Astrocyte (in vitro differentiated cells and primary cell): ENCODE measurements at regions not wholly inside any gene's neighbourhood (a gene's known extent, or its start where the extent isn't known, plus 50 kb on each side); places are given as distances from the start of the nearest gene placed in this dataset.

ENCODE experiments used
- DNase-seq: peaks from one replicate; pipeline ENCODE4 v3.0.0-alpha.2; 2010; ENCODE audit warnings: low read depth
- FAIRE-seq: peaks from 2 replicates; lab custom pipeline; 2011; peaks lifted over from hg19 to GRCh38; lab: Jason Lieb, UNC
- H2AFZ ChIP-seq: 2 replicates; pipeline ENCODE4 v1.6.0; 2012; ENCODE audit warnings: low read depth, low read length, inconsistent platforms
- H3K27ac ChIP-seq: 2 replicates; pipeline ENCODE4 v1.5.1; 2011; ENCODE audit warnings: low read depth, low read length, inconsistent platforms
- H3K27me3 ChIP-seq: 2 replicates; pipeline ENCODE4 v1.6.0; 2011; ENCODE audit warnings: low read length, inconsistent platforms; ENCODE audit not compliant: insufficient read depth
- H3K36me3 ChIP-seq: 2 replicates; pipeline ENCODE4 v1.5.1; 2011; ENCODE audit warnings: low read length, inconsistent platforms; ENCODE audit not compliant: insufficient read depth
- H3K4me1 ChIP-seq: 2 replicates; pipeline ENCODE4 v1.5.1; 2011; ENCODE audit warnings: low read length, inconsistent platforms; ENCODE audit not compliant: insufficient read depth
- H3K4me2 ChIP-seq: 2 replicates; pipeline ENCODE4 v1.6.0; 2012; ENCODE audit warnings: low read length, inconsistent platforms
- H3K4me3 ChIP-seq: 2 replicates; pipeline ENCODE4 v1.5.1; 2011; ENCODE audit warnings: low read depth, mild to moderate bottlenecking, low read length, inconsistent platforms; ENCODE audit not compliant: insufficient read depth
- H3K79me2 ChIP-seq: 2 replicates; pipeline ENCODE4 v1.6.0; 2012; ENCODE audit warnings: mild to moderate bottlenecking, low read length, inconsistent platforms; ENCODE audit not compliant: insufficient read depth
- H3K9ac ChIP-seq: 2 replicates; pipeline ENCODE4 v1.6.0; 2012; ENCODE audit warnings: mild to moderate bottlenecking, low read length, inconsistent platforms
- H3K9me3 ChIP-seq: 2 replicates; pipeline ENCODE4 v1.5.1; 2012; ENCODE audit warnings: low read depth, mild to moderate bottlenecking, low read length, inconsistent platforms; ENCODE audit not compliant: insufficient read depth
- H4K20me1 ChIP-seq: 2 replicates; pipeline ENCODE4 v1.6.0; 2012; ENCODE audit warnings: low read length, inconsistent platforms; ENCODE audit not compliant: insufficient read depth
- H3K27ac Mint-ChIP-seq: one replicate; pipeline ENCODE4 v1.8.0; 2021; ENCODE audit warnings: mild to moderate bottlenecking, mixed read lengths; ENCODE audit not compliant: unreplicated experiment
- H3K27me3 Mint-ChIP-seq: one replicate; pipeline ENCODE4 v1.8.0; 2021; ENCODE audit warnings: low read depth, mixed read lengths; ENCODE audit not compliant: unreplicated experiment
- H3K36me3 Mint-ChIP-seq: one replicate; pipeline ENCODE4 v1.8.0; 2021; ENCODE audit warnings: low read depth, mixed read lengths; ENCODE audit not compliant: unreplicated experiment
- H3K4me1 Mint-ChIP-seq: one replicate; pipeline ENCODE4 v1.8.0; 2021; ENCODE audit warnings: low read depth, mixed read lengths; ENCODE audit not compliant: unreplicated experiment
- H3K4me3 Mint-ChIP-seq: one replicate; pipeline ENCODE4 v1.8.0; 2021; ENCODE audit warnings: mild to moderate bottlenecking, moderate library complexity, mixed read lengths; ENCODE audit not compliant: unreplicated experiment
- H3K9me3 Mint-ChIP-seq: one replicate; pipeline ENCODE4 v1.8.0; 2021; ENCODE audit warnings: mild to moderate bottlenecking, mixed read lengths; ENCODE audit not compliant: unreplicated experiment
- EZH2 ChIP-seq: IDR thresholded peaks from 2 replicates; pipeline ENCODE4 v1.6.1; 2012; ENCODE audit warnings: mild to moderate bottlenecking, low read length, inconsistent platforms; ENCODE audit not compliant: insufficient read depth
- TF ChIP-seq, protein P1 (sequence below): IDR thresholded peaks from 2 replicates; pipeline ENCODE4 v1.5.1; 2011; ENCODE audit warnings: low read depth, mild to moderate bottlenecking, inconsistent platforms, low read length, moderate library complexity; ENCODE audit not compliant: insufficient read depth

DNA sequence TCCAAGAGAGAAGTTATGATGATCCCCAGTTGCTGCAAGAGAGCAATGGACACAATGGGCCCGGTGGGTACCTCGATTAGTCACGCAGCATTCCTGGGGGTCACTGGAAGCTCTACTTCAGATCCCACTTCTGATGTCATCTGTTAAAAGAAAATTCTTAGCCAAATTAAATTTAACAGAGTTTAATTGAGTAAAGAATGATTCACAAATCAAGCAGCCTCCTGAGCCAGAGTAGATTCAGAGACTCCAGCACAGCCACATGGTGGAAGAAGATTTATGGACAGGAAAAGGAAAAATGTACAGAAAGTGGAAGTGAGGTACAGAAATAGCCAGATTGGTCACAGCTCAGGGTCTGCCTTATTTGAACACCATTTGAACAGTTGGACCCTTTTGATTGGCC, 107.5 kb downstream of the SPTSSA start:
- Mint-ChIP-seq H3K4me1 (peaks cover 15% of the 10 kb centered on the region), H3K9me3 (no peaks in the 10 kb centered on the region), H3K36me3 (no peaks in the 10 kb centered on the region), H3K27me3 (no peaks in the 10 kb centered on the region), H3K4me3 (no peak overlapping the region), H3K27ac (no peak overlapping the region)
- DNase-seq (peak; percentile 45), FAIRE-seq (no peak)
- Histone ChIP-seq H3K4me2 (no peak overlapping the region), H3K4me3 (no peak overlapping the region), H3K4me1 (peaks cover 9% of the 10 kb centered on the region), H3K36me3 (no peaks in the 10 kb centered on the region), H3K9me3 (no peaks in the 10 kb centered on the region), H3K27me3 (no peaks in the 10 kb centered on the region), H3K9ac (no peak overlapping the region), H2AFZ (no peak overlapping the region), H3K79me2 (no peaks in the 10 kb centered on the region), H4K20me1 (no peaks in the 10 kb centered on the region), H3K27ac (peak overlapping the region; percentile 5)
- TF ChIP-seq EZH2, result no peak
- TF ChIP-seq, protein P1, sequence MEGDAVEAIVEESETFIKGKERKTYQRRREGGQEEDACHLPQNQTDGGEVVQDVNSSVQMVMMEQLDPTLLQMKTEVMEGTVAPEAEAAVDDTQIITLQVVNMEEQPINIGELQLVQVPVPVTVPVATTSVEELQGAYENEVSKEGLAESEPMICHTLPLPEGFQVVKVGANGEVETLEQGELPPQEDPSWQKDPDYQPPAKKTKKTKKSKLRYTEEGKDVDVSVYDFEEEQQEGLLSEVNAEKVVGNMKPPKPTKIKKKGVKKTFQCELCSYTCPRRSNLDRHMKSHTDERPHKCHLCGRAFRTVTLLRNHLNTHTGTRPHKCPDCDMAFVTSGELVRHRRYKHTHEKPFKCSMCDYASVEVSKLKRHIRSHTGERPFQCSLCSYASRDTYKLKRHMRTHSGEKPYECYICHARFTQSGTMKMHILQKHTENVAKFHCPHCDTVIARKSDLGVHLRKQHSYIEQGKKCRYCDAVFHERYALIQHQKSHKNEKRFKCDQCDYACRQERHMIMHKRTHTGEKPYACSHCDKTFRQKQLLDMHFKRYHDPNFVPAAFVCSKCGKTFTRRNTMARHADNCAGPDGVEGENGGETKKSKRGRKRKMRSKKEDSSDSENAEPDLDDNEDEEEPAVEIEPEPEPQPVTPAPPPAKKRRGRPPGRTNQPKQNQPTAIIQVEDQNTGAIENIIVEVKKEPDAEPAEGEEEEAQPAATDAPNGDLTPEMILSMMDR, result no peak

- Histone ChIP-seq H3K27me3 (no peaks in the 10 kb centered on the region), H3K79me2 (no peaks in the 10 kb centered on the region), H3K4me1 (peaks cover 9% of the 10 kb centered on the region), H4K20me1 (no peaks in the 10 kb centered on the region), H2AFZ (no peak overlapping the region), H3K36me3 (no peaks in the 10 kb centered on the region), H3K4me3 (no peak overlapping the region), H3K9ac (no peak overlapping the region), H3K27ac (no peak overlapping the region), H3K9me3 (no peaks in the 10 kb centered on the region), H3K4me2 (no peak overlapping the region)
- DNase-seq (no peak), FAIRE-seq (no peak)
- Mint-ChIP-seq H3K9me3 (no peaks in the 10 kb centered on the region), H3K4me3 (no peak overlapping the region), H3K27me3 (no peaks in the 10 kb centered on the region), H3K36me3 (no peaks in the 10 kb centered on the region), H3K4me1 (peaks cover 5% of the 10 kb centered on the region), H3K27ac (no peak overlapping the region)
- TF ChIP-seq EZH2, result no peak
- TF ChIP-seq, protein P1, result no peak
Measured at GRCh38 chr14:34350903-34351302, 111.1 kb downstream of the SPTSSA start.

GRCh38 chr14:34348592-34348991, 113.4 kb downstream of the SPTSSA start:
- no peaks in the 10 kb centered on the region for H3K9me3 ChIP-seq
- H3K27ac ChIP-seq, result no peak overlapping the region
- H3K79me2 ChIP-seq, result no peaks in the 10 kb centered on the region
- TF ChIP-seq, protein P1, result no peak
- TF ChIP-seq EZH2, result no peak
- Mint-ChIP-seq H3K36me3 (no peaks in the 10 kb centered on the region), H3K4me1 (no peaks in the 10 kb centered on the region), H3K4me3 (no peak overlapping the region), H3K27ac (no peak overlapping the region), H3K27me3 (no peaks in the 10 kb centered on the region), H3K9me3 (peaks cover 4% of the 10 kb centered on the region)
- no peaks in the 10 kb centered on the region for H3K27me3 ChIP-seq
- H3K4me1 ChIP-seq, result no peaks in the 10 kb centered on the region
- no peak overlapping the region for H3K4me3 ChIP-seq
- no peak overlapping the region for H3K4me2 ChIP-seq
- no peak overlapping the region for H2AFZ ChIP-seq
- H3K9ac ChIP-seq, result no peak overlapping the region
- H3K36me3 ChIP-seq, result no peaks in the 10 kb centered on the region
- FAIRE-seq (no peak), DNase-seq (no peak)
- no peaks in the 10 kb centered on the region for H4K20me1 ChIP-seq
